CD8-positive, alpha-beta memory T cell (primary cell): ENCODE measurements at regions not wholly inside any gene's neighbourhood (a gene's known extent, or its start where the extent isn't known, plus 50 kb on each side); places are given as distances from the start of the nearest gene placed in this dataset.

Source experiments
- CTCF ChIA-PET: fragments of 350-600 bp; sonication (Branson Sonifier 250); formaldehyde crosslinking; loops from one replicate; lab custom pipeline; 2021; ENCODE audit warnings: antibody characterized with exemption; lab: Charles Lee
- POLR2A ChIA-PET: fragments of 350-600 bp; sonication (Branson Sonifier 250); formaldehyde crosslinking; loops from one replicate; lab custom pipeline; 2021; ENCODE audit warnings: antibody characterized with exemption; lab: Charles Lee
- DNase-seq, 5 donors: peaks; one replicate each; pipeline versions ENCODE4 v3.0.0 to v3.0.0-alpha.2; 2020 to 2022; ENCODE audit warnings: mixed read lengths in 1 of 5
- H3K27ac ChIP-seq: one replicate; pipeline ENCODE4 v1.7.0; 2013; ENCODE audit warnings: low read depth, mild to moderate bottlenecking, low read length, moderate library complexity
- H3K27me3 ChIP-seq: 2 replicates; pipeline ENCODE4 v1.7.0; 2013; ENCODE audit warnings: low read length, mild to moderate bottlenecking; ENCODE audit not compliant: insufficient read depth, poor library complexity, severe bottlenecking
- H3K36me3 ChIP-seq: 2 replicates; pipeline ENCODE4 v1.7.0; 2013; ENCODE audit warnings: mild to moderate bottlenecking, low read length, moderate library complexity; ENCODE audit not compliant: insufficient read depth
- H3K4me1 ChIP-seq: 2 replicates; pipeline ENCODE4 v1.7.0; 2013; ENCODE audit warnings: mild to moderate bottlenecking, low read length, moderate library complexity; ENCODE audit not compliant: insufficient read depth
- H3K4me3 ChIP-seq: 2 replicates; pipeline ENCODE4 v1.7.0; 2013; ENCODE audit warnings: mild to moderate bottlenecking, low read length
- H3K9me3 ChIP-seq: 2 replicates; pipeline ENCODE4 v1.7.0; 2013; ENCODE audit warnings: mild to moderate bottlenecking, low read length
- H3K27ac Mint-ChIP-seq, 8 donors: one replicate each; pipeline ENCODE4 v1.8.0; 2020 to 2021; ENCODE audit warnings: mixed read lengths in 8 of 8, mild to moderate bottlenecking in 6 of 8, inconsistent platforms in 3 of 8, moderate library complexity in 3 of 8
- H3K27me3 Mint-ChIP-seq, 2 donors: one replicate each; pipeline ENCODE4 v1.8.0; 2020 to 2021; ENCODE audit warnings: mixed read lengths in 2 of 2, mild to moderate bottlenecking in 1 of 2, moderate library complexity in 1 of 2
- H3K36me3 Mint-ChIP-seq, 3 donors: one replicate each; pipeline ENCODE4 v1.8.0; 2020 to 2021; ENCODE audit warnings: mixed read lengths in 3 of 3, inconsistent platforms in 1 of 3, mild to moderate bottlenecking in 1 of 3
- H3K4me1 Mint-ChIP-seq, 3 donors: one replicate each; pipeline ENCODE4 v1.8.0; 2020 to 2021; ENCODE audit warnings: mixed read lengths in 3 of 3, inconsistent platforms in 1 of 3, mild to moderate bottlenecking in 1 of 3
- H3K4me3 Mint-ChIP-seq, 7 donors: one replicate each; pipeline ENCODE4 v1.8.0; 2020 to 2021; ENCODE audit warnings: mixed read lengths in 7 of 7, mild to moderate bottlenecking in 6 of 7, moderate library complexity in 4 of 7, inconsistent platforms in 2 of 7
- H3K9me3 Mint-ChIP-seq, 5 donors: one replicate each; pipeline ENCODE4 v1.8.0; 2020 to 2022; ENCODE audit warnings: mixed read lengths in 5 of 5, mild to moderate bottlenecking in 3 of 5, moderate library complexity in 2 of 5, inconsistent platforms in 1 of 5

DNA sequence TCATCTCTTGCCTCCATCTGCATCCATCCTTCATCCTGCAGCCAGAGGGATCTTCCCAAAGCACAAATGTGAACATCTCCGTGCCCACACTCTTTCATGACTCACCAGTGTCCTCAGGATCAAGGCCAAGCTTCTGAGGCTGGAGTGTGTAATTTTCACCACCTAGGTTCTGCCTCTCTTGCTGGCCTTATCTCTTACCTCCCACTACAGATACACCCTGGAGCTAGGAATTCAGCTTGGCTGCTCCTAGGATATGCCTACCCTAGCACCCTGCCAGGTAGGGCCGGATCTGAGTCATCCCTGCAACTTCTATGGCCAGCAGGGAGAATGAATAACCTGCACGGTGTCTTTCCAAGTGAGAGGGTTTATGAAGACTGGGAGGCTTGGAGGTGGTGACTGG is 208.7 kb upstream of the CSF3R start:
- no peak for DNase-seq
- no peaks in the 10 kb centered on the region for H3K36me3 Mint-ChIP-seq
- no peaks in the 10 kb centered on the region for H3K9me3 Mint-ChIP-seq
- peaks cover 13 to 40% of the 10 kb centered on the region in 2 donors for H3K27me3 Mint-ChIP-seq
- no peak overlapping the region for H3K4me3 Mint-ChIP-seq
- H3K4me1 ChIP-seq, result no peaks in the 10 kb centered on the region
- H3K9me3 ChIP-seq, result no peaks in the 10 kb centered on the region
- H3K27ac Mint-ChIP-seq, result no peak overlapping the region
- ChIA-PET POLR2A (no interaction called here), CTCF (no interaction called here)
- no peaks in the 10 kb centered on the region for H3K36me3 ChIP-seq
- H3K27me3 ChIP-seq, result peaks cover 12% of the 10 kb centered on the region
- no peaks in the 10 kb centered on the region for H3K4me1 Mint-ChIP-seq
- H3K27ac ChIP-seq, result no peak overlapping the region
- no peak overlapping the region for H3K4me3 ChIP-seq

DNA sequence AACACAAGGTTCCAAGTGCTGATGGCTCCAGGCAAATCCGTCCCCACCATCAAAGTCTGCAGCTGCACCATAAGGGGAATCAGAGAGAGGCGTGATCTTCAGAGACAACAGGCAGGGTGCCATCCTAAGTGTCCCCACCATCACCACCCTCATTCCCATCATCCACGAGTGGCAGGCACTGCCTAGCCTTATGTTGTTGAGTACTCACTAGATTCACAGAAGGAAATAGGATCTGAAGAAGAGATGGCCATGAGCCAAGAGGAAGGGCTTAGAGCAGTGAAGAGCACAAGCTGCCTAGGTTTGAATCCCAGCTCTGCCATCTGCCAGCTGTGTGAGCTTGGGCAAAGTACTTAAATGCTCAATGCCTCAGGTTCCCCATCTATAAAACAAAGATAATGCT is 207.3 kb upstream of the CSF3R start:
- Mint-ChIP-seq H3K4me3 (no peak overlapping the region), H3K4me1 (no peaks in the 10 kb centered on the region), H3K36me3 (no peaks in the 10 kb centered on the region), H3K9me3 (no peaks in the 10 kb centered on the region), H3K27me3 (peaks cover 16 to 33% of the 10 kb centered on the region in 2 donors), H3K27ac (no peak overlapping the region)
- DNase-seq, result no peak
- Histone ChIP-seq H3K9me3 (no peaks in the 10 kb centered on the region), H3K4me3 (no peak overlapping the region), H3K36me3 (no peaks in the 10 kb centered on the region), H3K4me1 (no peaks in the 10 kb centered on the region), H3K27me3 (peaks cover 12% of the 10 kb centered on the region), H3K27ac (no peak overlapping the region)
- ChIA-PET POLR2A (no interaction called here), CTCF (no interaction called here)

GRCh38 chr1:36687312-36687711 is 204.6 kb upstream of the CSF3R start:
- H3K4me3 ChIP-seq, result no peak overlapping the region
- H3K27me3 ChIP-seq, result peaks cover 15% of the 10 kb centered on the region
- H3K4me1 Mint-ChIP-seq, result no peaks in the 10 kb centered on the region
- H3K9me3 ChIP-seq, result no peaks in the 10 kb centered on the region
- ChIA-PET CTCF (no interaction called here), POLR2A (no interaction called here)
- no peak overlapping the region for H3K27ac Mint-ChIP-seq
- no peaks in the 10 kb centered on the region for H3K36me3 ChIP-seq
- H3K4me3 Mint-ChIP-seq, result no peak overlapping the region
- no peaks in the 10 kb centered on the region for H3K36me3 Mint-ChIP-seq
- H3K4me1 ChIP-seq, result no peaks in the 10 kb centered on the region
- H3K27ac ChIP-seq, result no peak overlapping the region
- no peak for DNase-seq
- H3K9me3 Mint-ChIP-seq, result no peaks in the 10 kb centered on the region
- peaks cover 14 to 22% of the 10 kb centered on the region in 2 donors for H3K27me3 Mint-ChIP-seq

DNA sequence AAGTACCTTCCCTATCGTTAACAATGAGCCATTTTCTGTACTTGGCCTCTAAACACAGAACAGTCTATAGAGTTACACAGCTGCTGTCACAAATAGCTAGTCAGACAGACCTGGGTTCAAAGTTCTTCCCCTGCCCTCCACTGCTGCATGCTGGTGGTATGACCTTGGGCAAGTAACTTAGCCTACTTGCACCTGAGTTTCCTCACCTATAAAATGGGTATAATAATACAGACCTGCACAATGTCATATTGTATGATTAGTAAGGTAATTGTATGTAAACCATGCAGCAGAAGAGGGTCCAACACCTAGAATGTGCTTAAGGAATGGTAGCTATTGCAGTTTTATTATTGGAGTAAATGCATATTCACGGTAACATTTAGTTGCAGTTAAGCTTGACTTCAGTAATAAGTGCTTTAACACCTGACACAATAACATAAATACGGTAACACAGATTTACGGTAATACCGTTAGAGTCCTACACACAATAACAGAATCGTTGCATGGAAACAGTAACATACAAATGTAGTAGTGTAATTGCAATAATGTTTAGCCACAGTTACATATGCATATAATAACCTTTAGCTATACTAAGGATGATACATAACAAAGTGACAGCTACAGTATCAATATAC is 193.3 kb upstream of the CSF3R start:
- ChIA-PET POLR2A (no interaction called here), CTCF (no interaction called here)
- no peak for DNase-seq
- H3K4me1 ChIP-seq, result no peaks in the 10 kb centered on the region
- H3K27me3 Mint-ChIP-seq, result peaks cover 9 to 16% of the 10 kb centered on the region in 2 donors
- H3K36me3 ChIP-seq, result no peaks in the 10 kb centered on the region
- no peak overlapping the region for H3K27ac ChIP-seq
- no peaks in the 10 kb centered on the region for H3K9me3 Mint-ChIP-seq
- no peaks in the 10 kb centered on the region for H3K27me3 ChIP-seq
- H3K27ac Mint-ChIP-seq, result no peak overlapping the region
- H3K4me3 Mint-ChIP-seq, result no peak overlapping the region
- H3K4me3 ChIP-seq, result no peak overlapping the region
- no peaks in the 10 kb centered on the region for H3K4me1 Mint-ChIP-seq
- no peaks in the 10 kb centered on the region for H3K9me3 ChIP-seq
- H3K36me3 Mint-ChIP-seq, result no peaks in the 10 kb centered on the region

- no peaks in the 10 kb centered on the region for H3K9me3 ChIP-seq
- H3K4me3 ChIP-seq, result no peak overlapping the region
- no peak overlapping the region for H3K4me3 Mint-ChIP-seq
- POLR2A ChIA-PET, result interaction anchor here (1.1 kb wide), 1 partner anchor 21 kb away, joined by 3 read pairs; no protein-coding TSS in a partner anchor
- no peak overlapping the region for H3K27ac Mint-ChIP-seq
- H3K36me3 Mint-ChIP-seq, result no peaks in the 10 kb centered on the region
- CTCF ChIA-PET, result no interaction called here
- H3K27me3 ChIP-seq, result no peaks in the 10 kb centered on the region
- DNase-seq, result no peak
- no peaks in the 10 kb centered on the region for H3K9me3 Mint-ChIP-seq
- H3K27me3 Mint-ChIP-seq, result peaks cover 8 to 19% of the 10 kb centered on the region in 2 donors
- no peaks in the 10 kb centered on the region for H3K4me1 ChIP-seq
- H3K36me3 ChIP-seq, result no peaks in the 10 kb centered on the region
- no peaks in the 10 kb centered on the region for H3K4me1 Mint-ChIP-seq
- no peak overlapping the region for H3K27ac ChIP-seq
These were observed 192.4 kb upstream of the CSF3R start for GRCh38 chr1:36675106-36675505.

- ChIA-PET POLR2A (no interaction called here), CTCF (no interaction called here)
- H3K4me1 Mint-ChIP-seq, result no peaks in the 10 kb centered on the region
These were observed 190.5 kb upstream of the CSF3R start for GRCh38 chr1:36673202-36673601.

DNA sequence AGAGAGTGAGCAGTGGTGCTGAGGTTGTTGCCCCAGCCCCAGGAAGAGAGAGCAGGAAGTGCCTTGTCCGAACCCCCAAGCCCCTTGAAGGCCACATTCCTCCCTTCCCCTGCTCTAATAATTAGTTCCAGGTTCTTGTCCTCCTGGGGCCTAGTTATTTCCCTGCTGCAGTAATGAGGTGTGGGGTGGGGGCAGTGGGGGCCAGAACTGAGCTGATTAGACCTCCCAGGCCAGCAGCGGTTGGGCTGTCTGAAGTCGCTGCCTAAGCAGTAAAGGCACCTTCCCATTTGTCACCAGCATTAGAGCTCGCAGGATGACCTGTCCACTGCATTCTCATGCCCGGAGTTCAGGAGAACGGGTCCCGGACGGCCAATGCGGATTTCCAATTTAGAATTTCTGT is 186.5 kb upstream of the CSF3R start:
- Mint-ChIP-seq H3K4me3 (no peak overlapping the region), H3K36me3 (no peaks in the 10 kb centered on the region), H3K9me3 (no peaks in the 10 kb centered on the region), H3K27me3 (peaks cover 10 to 37% of the 10 kb centered on the region in 2 donors), H3K27ac (no peak overlapping the region), H3K4me1 (peaks cover 3 to 6% (median 4%) of the 10 kb centered on the region in 3 donors)
- DNase-seq, result no peak
- POLR2A ChIA-PET, result no interaction called here
- H3K27me3 ChIP-seq, result no peaks in the 10 kb centered on the region
- H3K4me1 ChIP-seq, result no peaks in the 10 kb centered on the region
- CTCF ChIA-PET, result no interaction called here
- no peak overlapping the region for H3K4me3 ChIP-seq
- H3K36me3 ChIP-seq, result no peaks in the 10 kb centered on the region
- no peaks in the 10 kb centered on the region for H3K9me3 ChIP-seq
- H3K27ac ChIP-seq, result no peak overlapping the region

More at GRCh38 chr1:36673202-36673601, 190.5 kb upstream of the CSF3R start:
- Histone ChIP-seq H3K4me3 (no peak overlapping the region), H3K4me1 (no peaks in the 10 kb centered on the region), H3K9me3 (no peaks in the 10 kb centered on the region), H3K36me3 (no peaks in the 10 kb centered on the region), H3K27ac (no peak overlapping the region), H3K27me3 (no peaks in the 10 kb centered on the region)
- no peak overlapping the region for H3K27ac Mint-ChIP-seq
- H3K27me3 Mint-ChIP-seq, result peaks cover 8 to 30% of the 10 kb centered on the region in 2 donors
- H3K9me3 Mint-ChIP-seq, result no peaks in the 10 kb centered on the region
- no peak overlapping the region for H3K4me3 Mint-ChIP-seq
- no peaks in the 10 kb centered on the region for H3K36me3 Mint-ChIP-seq
- no peak for DNase-seq

DNA sequence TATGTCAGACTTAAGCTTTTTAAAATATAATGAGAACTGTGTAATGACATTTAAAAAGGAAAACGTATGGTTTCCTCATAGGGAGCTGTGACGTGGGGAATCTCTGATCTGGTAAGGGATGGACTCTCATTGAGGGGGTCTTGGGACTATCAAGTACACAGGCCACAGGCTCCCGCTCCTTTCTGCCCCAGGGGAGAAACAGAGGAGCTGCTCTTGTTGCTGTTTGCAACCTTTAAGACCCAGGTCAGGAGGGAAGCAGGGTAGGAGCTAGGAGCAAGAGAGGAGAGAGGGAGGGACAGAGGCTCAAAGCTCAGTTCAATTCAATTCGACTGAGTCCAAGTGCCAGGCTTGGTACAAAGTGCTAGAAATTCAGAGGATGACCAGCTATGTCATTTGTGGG is 185.1 kb upstream of the CSF3R start:
- no peak for DNase-seq
- CTCF ChIA-PET, result interaction anchor here (1.3 kb wide), 1 partner anchor 18 kb away, joined by 3 read pairs; no protein-coding TSS in a partner anchor
- POLR2A ChIA-PET, result interaction anchor here (0.6 kb wide), 1 partner anchor 566 kb away, joined by 3 read pairs; no protein-coding TSS in a partner anchor
- H3K36me3 ChIP-seq, result no peaks in the 10 kb centered on the region
- Mint-ChIP-seq H3K4me1 (peaks cover 3 to 6% (median 4%) of the 10 kb centered on the region in 3 donors), H3K36me3 (no peaks in the 10 kb centered on the region), H3K9me3 (no peaks in the 10 kb centered on the region), H3K4me3 (no peak overlapping the region), H3K27me3 (peaks cover 12 to 37% of the 10 kb centered on the region in 2 donors), H3K27ac (no peak overlapping the region)
- no peak overlapping the region for H3K27ac ChIP-seq
- H3K4me1 ChIP-seq, result no peaks in the 10 kb centered on the region
- no peaks in the 10 kb centered on the region for H3K9me3 ChIP-seq
- H3K4me3 ChIP-seq, result no peak overlapping the region
- no peaks in the 10 kb centered on the region for H3K27me3 ChIP-seq
